SK-N-SH treated with all-trans-retinoic acid at 6 μM for 48 hours (cell line): ENCODE measurements at regions not wholly inside any gene's neighbourhood (a gene's known extent, or its start where the extent isn't known, plus 50 kb on each side); places are given as distances from the start of the nearest gene placed in this dataset.
"Not testable (repeated sequence)": the region's sequence is repeated elsewhere in the genome, so short reads cannot be mapped to it uniquely, and the experiment has no call there.

Source experiments
- ATAC-seq: fragments of 200-7000 bp; cut with Tn5 transposase; 3 replicates; pipeline ENCODE4 v1.9.1; 2020; ENCODE audit warnings: mild to moderate bottlenecking, moderate library complexity
- ARNTL ChIP-seq: fragments of 450-650 bp; formaldehyde crosslinking; IDR thresholded peaks from 2 replicates; pipeline ENCODE4 v1.5.0; 2020; ENCODE audit warnings: low read depth, mild to moderate bottlenecking, moderate library complexity, borderline replicate concordance
- BACH2 ChIP-seq: fragments of 250-450 bp; sonication (Bioruptor Pico); IDR thresholded peaks from 2 replicates; pipeline ENCODE4 v1.9.0; 2021; ENCODE audit warnings: mild to moderate bottlenecking, borderline replicate concordance
- CSDC2 ChIP-seq: fragments of 250-450 bp; sonication (Bioruptor Pico); IDR thresholded peaks from 2 replicates; pipeline ENCODE4 v1.5.0; 2020; ENCODE audit warnings: mild to moderate bottlenecking, moderate library complexity
- ESRRG ChIP-seq: fragments of 250-450 bp; sonication (Bioruptor Pico); IDR thresholded peaks from 2 replicates; pipeline ENCODE4 v1.6.1; 2021; ENCODE audit warnings: mild to moderate bottlenecking
- GLIS3 ChIP-seq: fragments of 250-450 bp; sonication (Bioruptor Pico); IDR thresholded peaks from 2 replicates; pipeline ENCODE4 v1.5.0; 2020; ENCODE audit warnings: mild to moderate bottlenecking, moderate library complexity
- ISL1 ChIP-seq: fragments of 250-450 bp; sonication (Bioruptor Pico); IDR thresholded peaks from 2 replicates; pipeline ENCODE4 v2.1.2; 2022; ENCODE audit warnings: mild to moderate bottlenecking, moderate library complexity
- OSR1 ChIP-seq: fragments of 250-450 bp; sonication (Bioruptor Pico); IDR thresholded peaks from 2 replicates; pipeline ENCODE4 v1.8.0; 2022; ENCODE audit warnings: moderate library complexity, mild to moderate bottlenecking, inconsistent platforms
- PPARA ChIP-seq: fragments of 250-450 bp; sonication (Bioruptor Pico); IDR thresholded peaks from 2 replicates; pipeline ENCODE4 v1.5.0; 2020; ENCODE audit warnings: mild to moderate bottlenecking, borderline replicate concordance
- RARB ChIP-seq: fragments of 250-450 bp; sonication (Bioruptor Pico); IDR thresholded peaks from 2 replicates; pipeline ENCODE4 v1.8.0; 2021; ENCODE audit warnings: mild to moderate bottlenecking, moderate library complexity
- SNAI2 ChIP-seq: fragments of 250-450 bp; sonication (Bioruptor Pico); IDR thresholded peaks from 2 replicates; pipeline ENCODE4 v1.5.0; 2020; ENCODE audit warnings: mild to moderate bottlenecking, moderate library complexity
- TOX ChIP-seq: fragments of 250-450 bp; sonication (Bioruptor Pico); IDR thresholded peaks from 2 replicates; pipeline ENCODE4 v1.8.0; 2021; ENCODE audit warnings: mild to moderate bottlenecking, moderate library complexity, borderline replicate concordance
- ZC3H10 ChIP-seq: fragments of 250-450 bp; sonication (Bioruptor Pico); IDR thresholded peaks from 2 replicates; pipeline ENCODE4 v1.5.1; 2021; ENCODE audit warnings: mild to moderate bottlenecking, moderate library complexity
- ZFP3 ChIP-seq: fragments of 250-450 bp; sonication (Bioruptor Pico); IDR thresholded peaks from 2 replicates; pipeline ENCODE4 v1.5.0; 2020; ENCODE audit warnings: mild to moderate bottlenecking, moderate library complexity
- ZFP30 ChIP-seq: fragments of 450-650 bp; formaldehyde crosslinking; IDR thresholded peaks from 2 replicates; pipeline ENCODE4 v1.5.0; 2022; ENCODE audit warnings: mild to moderate bottlenecking, moderate library complexity
- ZNF565 ChIP-seq: fragments of 450-650 bp; formaldehyde crosslinking; conservative IDR thresholded peaks from 2 replicates; pipeline ENCODE4 v1.5.0; 2020; ENCODE audit warnings: low read depth, mild to moderate bottlenecking, moderate library complexity
- ZNF70 ChIP-seq: fragments of 450-650 bp; formaldehyde crosslinking; IDR thresholded peaks from 2 replicates; pipeline ENCODE4 v1.5.0; 2020; ENCODE audit warnings: mild to moderate bottlenecking, moderate library complexity
- ZNF8 ChIP-seq: fragments of 450-650 bp; formaldehyde crosslinking; IDR thresholded peaks from 2 replicates; pipeline ENCODE4 v1.5.0; 2020; ENCODE audit warnings: mild to moderate bottlenecking, moderate library complexity
- TF ChIP-seq, protein P1 (sequence below): fragments of 250-450 bp; sonication (Bioruptor Pico); IDR thresholded peaks from 2 replicates; pipeline ENCODE4 v1.5.1; 2021; ENCODE audit warnings: mild to moderate bottlenecking, moderate library complexity
- TF ChIP-seq, protein P2 (sequence below): fragments of 250-450 bp; sonication (Bioruptor Pico); IDR thresholded peaks from 2 replicates; pipeline ENCODE4 v1.8.0; 2021; ENCODE audit warnings: low read depth, mild to moderate bottlenecking, moderate library complexity, borderline replicate concordance
- TF ChIP-seq, protein P3 (sequence below): fragments of 250-450 bp; sonication (Bioruptor Pico); IDR thresholded peaks from 2 replicates; pipeline ENCODE4 v1.8.0; 2020; ENCODE audit warnings: mild to moderate bottlenecking, moderate library complexity, borderline replicate concordance
- TF ChIP-seq, protein P4 (sequence below): fragments of 250-450 bp; sonication (Bioruptor Pico); IDR thresholded peaks from 2 replicates; pipeline ENCODE4 v1.5.1; 2020; ENCODE audit warnings: low read depth, mild to moderate bottlenecking, moderate library complexity

DNA sequence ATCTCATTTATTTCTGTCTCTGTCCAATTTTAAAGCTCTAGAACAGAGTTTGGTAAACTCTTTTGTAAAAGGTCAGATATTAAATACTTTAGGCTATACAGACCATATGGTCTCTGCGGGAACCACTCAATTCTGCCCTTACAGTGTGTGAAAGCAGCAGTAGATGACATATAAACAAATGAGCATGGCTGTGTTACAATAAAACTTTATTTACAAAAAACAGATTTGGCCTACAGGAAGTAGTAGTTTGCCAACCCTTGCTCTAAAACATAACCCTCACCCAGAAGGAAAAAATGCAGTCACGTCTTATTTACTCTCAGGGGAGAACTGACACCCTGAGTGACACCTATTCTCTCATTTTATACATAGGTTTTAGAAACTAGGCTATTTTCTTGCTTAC, 220.4 kb downstream of the DEPDC1B start:
- TF ChIP-seq, protein P1, sequence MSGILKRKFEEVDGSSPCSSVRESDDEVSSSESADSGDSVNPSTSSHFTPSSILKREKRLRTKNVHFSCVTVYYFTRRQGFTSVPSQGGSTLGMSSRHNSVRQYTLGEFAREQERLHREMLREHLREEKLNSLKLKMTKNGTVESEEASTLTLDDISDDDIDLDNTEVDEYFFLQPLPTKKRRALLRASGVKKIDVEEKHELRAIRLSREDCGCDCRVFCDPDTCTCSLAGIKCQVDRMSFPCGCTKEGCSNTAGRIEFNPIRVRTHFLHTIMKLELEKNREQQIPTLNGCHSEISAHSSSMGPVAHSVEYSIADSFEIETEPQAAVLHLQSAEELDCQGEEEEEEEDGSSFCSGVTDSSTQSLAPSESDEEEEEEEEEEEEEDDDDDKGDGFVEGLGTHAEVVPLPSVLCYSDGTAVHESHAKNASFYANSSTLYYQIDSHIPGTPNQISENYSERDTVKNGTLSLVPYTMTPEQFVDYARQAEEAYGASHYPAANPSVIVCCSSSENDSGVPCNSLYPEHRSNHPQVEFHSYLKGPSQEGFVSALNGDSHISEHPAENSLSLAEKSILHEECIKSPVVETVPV (CRISPR knock-in tag): no peak
- no peak for TF ChIP-seq ZFP30
- no peak for ATAC-seq

DNA sequence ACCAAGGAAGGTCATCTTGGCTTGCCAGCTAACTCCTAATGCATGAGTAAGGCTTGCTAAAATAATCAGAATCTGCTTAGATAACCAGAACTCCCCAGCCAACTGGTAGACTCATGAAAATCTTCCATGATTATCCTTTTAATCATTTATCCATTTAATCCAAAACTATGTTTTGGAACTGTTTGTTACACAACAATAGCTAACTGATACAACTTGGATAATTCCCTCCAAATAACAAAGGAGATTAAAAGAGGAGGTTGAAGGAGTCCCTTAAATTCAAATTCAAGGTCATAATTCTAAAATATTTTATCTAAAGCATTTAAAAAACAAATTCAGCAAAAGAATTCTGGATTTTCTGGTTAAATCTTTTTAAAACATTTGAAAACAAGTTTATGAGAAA, 222.1 kb downstream of the DEPDC1B start:
- ATAC-seq: no peak
- TF ChIP-seq BACH2 (CRISPR knock-in tag) (no peak), ZFP30 (no peak), PPARA (CRISPR knock-in tag) (no peak), ARNTL (CRISPR knock-in tag) (no peak), ZNF565 (CRISPR knock-in tag) (no peak), OSR1 (CRISPR knock-in tag) (no peak)

DNA sequence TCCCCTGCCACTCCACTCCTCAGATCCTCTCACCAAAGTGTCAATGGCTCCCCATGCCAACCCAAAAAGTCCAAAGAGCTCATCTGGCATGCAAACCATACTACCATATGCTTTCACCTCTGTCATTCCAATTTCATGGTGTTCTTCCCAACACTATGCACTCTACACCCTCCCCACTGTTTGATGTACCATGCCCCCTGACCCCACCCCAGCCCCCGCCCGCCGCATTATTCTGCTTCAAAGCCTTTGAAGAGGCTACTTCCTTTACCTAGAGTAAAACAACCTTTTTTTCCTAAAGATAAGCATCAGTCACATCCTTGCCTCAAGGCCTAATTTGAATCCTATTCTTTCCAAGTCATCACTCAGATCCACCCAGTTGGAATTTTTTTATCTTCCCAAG, 226.3 kb downstream of the DEPDC1B start:
- TF ChIP-seq TOX: no peak
- no peak for TF ChIP-seq ZNF8 (CRISPR knock-in tag)

DNA sequence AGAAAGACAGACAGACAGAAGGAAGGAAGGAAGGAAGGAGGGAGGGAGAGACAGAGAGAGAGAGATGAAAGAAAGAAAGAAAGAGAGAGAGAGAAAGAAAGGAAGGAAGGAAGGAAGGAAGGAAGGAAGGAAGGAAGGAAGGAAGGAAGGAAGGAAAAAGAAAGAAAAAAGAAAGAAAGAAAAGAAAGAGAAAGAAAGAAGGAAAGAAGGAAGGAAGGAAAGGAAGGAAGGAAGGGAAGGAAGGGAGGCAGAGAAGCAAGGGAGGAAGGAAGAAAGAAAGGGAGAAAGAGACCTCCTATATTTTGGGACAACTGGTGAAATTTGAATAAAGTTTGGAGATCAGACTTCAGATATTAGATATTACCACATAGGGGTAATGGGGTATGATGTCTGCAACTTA, 226.9 kb downstream of the DEPDC1B start:
- not testable (repeated sequence) for ATAC-seq

More for the DNA sequence above, 226.3 kb downstream of the DEPDC1B start:
- ATAC-seq: no peak

DNA sequence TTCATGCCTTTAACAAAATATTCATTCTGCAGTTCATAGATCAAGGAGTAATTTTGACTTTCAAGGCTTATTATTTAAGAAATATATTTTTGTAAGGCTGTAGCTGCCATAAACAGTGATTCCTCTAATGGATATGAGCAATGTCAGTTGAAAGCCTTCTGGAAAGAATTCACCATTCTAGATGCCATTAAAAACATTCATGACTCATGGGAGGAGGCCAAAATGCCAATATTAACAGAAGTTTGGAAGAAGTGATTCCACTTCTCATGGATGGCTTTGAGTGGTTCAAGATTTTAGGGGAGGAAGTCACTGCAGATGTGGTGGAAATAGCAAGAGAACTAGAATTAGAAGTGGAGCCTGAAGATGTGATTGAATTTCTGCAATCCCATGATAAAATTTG, 229.1 kb downstream of the DEPDC1B start:
- ATAC-seq: no peak
- no peak for TF ChIP-seq TOX
- no peak for TF ChIP-seq ZNF8 (CRISPR knock-in tag)
- TF ChIP-seq PPARA (CRISPR knock-in tag): no peak
- TF ChIP-seq SNAI2: no peak
- no peak for TF ChIP-seq ZNF565 (CRISPR knock-in tag)
- TF ChIP-seq ZFP3 (CRISPR knock-in tag): no peak

DNA sequence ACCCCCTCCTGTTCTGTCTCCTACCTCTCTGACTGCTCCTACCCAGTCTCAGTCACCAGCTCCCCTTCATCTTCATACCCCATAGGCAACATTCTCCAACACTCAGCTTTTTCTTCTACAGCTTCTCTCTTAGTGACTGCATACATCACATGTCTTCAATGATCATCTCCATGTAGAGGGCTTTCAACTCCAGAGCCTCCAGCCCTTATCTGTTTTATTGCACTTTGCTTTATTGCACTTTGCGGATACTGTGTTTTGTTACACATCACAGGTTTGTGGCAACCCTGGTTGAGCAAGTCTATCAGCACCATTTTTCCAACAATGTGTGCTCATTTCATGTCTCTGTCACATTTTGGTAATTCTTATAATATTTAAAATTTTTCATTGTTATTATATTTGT, 230.7 kb downstream of the DEPDC1B start:
- TF ChIP-seq GLIS3 (CRISPR knock-in tag) (no peak), ZNF70 (CRISPR knock-in tag) (no peak), CSDC2 (no peak)

DNA sequence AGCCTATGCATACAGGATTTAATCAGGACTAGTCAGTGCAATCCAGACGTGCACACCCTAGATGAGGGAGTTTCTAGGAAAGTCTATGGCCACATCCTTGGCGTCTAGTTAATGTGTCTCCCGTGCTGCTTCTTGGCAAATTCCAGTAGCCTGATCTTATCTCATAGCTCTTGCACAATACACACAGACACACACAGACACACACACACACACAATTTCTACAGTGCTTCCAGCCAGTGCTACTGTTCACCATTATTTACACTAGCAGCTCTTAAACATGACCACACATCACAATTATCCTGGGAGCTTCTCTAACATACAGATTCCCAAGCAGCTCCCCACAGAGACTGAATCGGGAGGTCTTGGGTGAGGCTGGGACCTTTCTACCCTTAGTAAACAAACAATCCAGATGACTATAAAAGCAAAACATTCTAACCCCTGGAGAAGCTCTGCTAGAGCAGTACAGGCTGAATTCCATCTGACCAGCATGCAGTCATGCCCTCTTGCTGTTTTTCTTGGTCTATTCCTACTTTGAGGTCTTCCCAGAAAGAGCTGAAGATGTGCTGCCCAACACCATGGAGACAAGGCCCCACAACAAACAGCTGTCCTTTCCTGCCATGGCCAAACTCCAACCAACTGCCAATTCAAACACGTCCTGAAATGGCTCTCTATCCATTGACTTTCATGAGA, 236.6 kb downstream of the DEPDC1B start:
- ATAC-seq: no peak

More for the DNA sequence above, 230.7 kb downstream of the DEPDC1B start:
- ATAC-seq: no peak

More for the DNA sequence above, 236.6 kb downstream of the DEPDC1B start:
- TF ChIP-seq ZNF8 (CRISPR knock-in tag): no peak
- no peak for TF ChIP-seq ZC3H10 (CRISPR knock-in tag)
- TF ChIP-seq ESRRG (CRISPR knock-in tag): no peak
- TF ChIP-seq, protein P2, sequence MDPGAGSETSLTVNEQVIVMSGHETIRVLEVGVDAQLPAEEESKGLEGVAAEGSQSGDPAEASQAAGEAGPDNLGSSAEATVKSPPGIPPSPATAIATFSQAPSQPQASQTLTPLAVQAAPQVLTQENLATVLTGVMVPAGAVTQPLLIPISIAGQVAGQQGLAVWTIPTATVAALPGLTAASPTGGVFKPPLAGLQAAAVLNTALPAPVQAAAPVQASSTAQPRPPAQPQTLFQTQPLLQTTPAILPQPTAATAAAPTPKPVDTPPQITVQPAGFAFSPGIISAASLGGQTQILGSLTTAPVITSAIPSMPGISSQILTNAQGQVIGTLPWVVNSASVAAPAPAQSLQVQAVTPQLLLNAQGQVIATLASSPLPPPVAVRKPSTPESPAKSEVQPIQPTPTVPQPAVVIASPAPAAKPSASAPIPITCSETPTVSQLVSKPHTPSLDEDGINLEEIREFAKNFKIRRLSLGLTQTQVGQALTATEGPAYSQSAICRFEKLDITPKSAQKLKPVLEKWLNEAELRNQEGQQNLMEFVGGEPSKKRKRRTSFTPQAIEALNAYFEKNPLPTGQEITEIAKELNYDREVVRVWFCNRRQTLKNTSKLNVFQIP (CRISPR knock-in tag): no peak
- no peak for TF ChIP-seq PPARA (CRISPR knock-in tag)
- TF ChIP-seq TOX: no peak
- TF ChIP-seq BACH2 (CRISPR knock-in tag): no peak
- no peak for TF ChIP-seq ZFP30
- TF ChIP-seq, protein P3, sequence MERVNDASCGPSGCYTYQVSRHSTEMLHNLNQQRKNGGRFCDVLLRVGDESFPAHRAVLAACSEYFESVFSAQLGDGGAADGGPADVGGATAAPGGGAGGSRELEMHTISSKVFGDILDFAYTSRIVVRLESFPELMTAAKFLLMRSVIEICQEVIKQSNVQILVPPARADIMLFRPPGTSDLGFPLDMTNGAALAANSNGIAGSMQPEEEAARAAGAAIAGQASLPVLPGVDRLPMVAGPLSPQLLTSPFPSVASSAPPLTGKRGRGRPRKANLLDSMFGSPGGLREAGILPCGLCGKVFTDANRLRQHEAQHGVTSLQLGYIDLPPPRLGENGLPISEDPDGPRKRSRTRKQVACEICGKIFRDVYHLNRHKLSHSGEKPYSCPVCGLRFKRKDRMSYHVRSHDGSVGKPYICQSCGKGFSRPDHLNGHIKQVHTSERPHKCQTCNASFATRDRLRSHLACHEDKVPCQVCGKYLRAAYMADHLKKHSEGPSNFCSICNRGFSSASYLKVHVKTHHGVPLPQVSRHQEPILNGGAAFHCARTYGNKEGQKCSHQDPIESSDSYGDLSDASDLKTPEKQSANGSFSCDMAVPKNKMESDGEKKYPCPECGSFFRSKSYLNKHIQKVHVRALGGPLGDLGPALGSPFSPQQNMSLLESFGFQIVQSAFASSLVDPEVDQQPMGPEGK (CRISPR knock-in tag): no peak
- TF ChIP-seq ARNTL (CRISPR knock-in tag): no peak
- TF ChIP-seq ZFP3 (CRISPR knock-in tag): no peak
- no peak for TF ChIP-seq ISL1 (CRISPR knock-in tag)
- TF ChIP-seq GLIS3 (CRISPR knock-in tag): no peak
- TF ChIP-seq OSR1 (CRISPR knock-in tag): no peak
- TF ChIP-seq SNAI2: no peak
- TF ChIP-seq, protein P4, sequence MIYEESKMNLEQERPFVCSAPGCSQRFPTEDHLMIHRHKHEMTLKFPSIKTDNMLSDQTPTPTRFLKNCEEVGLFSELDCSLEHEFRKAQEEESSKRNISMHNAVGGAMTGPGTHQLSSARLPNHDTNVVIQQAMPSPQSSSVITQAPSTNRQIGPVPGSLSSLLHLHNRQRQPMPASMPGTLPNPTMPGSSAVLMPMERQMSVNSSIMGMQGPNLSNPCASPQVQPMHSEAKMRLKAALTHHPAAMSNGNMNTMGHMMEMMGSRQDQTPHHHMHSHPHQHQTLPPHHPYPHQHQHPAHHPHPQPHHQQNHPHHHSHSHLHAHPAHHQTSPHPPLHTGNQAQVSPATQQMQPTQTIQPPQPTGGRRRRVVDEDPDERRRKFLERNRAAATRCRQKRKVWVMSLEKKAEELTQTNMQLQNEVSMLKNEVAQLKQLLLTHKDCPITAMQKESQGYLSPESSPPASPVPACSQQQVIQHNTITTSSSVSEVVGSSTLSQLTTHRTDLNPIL (CRISPR knock-in tag): no peak
- no peak for TF ChIP-seq ZNF70 (CRISPR knock-in tag)
- TF ChIP-seq RARB (CRISPR knock-in tag): no peak
